Left forelimb (tissue), 1 donor: ENCODE measurements at regions not wholly inside any gene's neighbourhood (a gene's known extent, or its start where the extent isn't known, plus 50 kb on each side); places are given as distances from the start of the nearest gene placed in this dataset.
"Not testable (repeated sequence)": the region's sequence is repeated elsewhere in the genome, so short reads cannot be mapped to it uniquely, and the experiment has no call there.

Experiments
- DNase-seq: peaks from one replicate; pipeline ENCODE4 v3.0.0-alpha.2; 2018; ENCODE audit warnings: low spot score

DNA sequence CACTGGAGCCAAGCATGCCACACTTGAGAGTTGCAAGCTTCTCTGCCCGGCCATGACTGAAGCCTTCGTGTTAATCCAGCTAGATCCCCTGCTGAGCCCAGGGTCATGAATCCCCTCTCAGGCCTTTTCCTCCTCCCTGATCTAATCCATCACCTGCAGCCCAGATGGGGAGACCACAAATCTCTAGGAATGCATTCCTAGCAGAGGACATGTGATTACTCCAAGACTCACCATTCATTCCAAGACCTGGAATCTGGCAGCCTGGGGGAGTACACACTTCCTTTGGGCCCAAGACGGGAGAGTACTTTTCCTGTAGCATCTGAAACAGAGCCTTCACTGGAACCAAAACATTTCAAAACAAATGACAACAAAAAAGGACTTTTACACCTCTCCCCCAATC lies 269.3 kb upstream of the NFIA start:
- no peak for DNase-seq

DNA sequence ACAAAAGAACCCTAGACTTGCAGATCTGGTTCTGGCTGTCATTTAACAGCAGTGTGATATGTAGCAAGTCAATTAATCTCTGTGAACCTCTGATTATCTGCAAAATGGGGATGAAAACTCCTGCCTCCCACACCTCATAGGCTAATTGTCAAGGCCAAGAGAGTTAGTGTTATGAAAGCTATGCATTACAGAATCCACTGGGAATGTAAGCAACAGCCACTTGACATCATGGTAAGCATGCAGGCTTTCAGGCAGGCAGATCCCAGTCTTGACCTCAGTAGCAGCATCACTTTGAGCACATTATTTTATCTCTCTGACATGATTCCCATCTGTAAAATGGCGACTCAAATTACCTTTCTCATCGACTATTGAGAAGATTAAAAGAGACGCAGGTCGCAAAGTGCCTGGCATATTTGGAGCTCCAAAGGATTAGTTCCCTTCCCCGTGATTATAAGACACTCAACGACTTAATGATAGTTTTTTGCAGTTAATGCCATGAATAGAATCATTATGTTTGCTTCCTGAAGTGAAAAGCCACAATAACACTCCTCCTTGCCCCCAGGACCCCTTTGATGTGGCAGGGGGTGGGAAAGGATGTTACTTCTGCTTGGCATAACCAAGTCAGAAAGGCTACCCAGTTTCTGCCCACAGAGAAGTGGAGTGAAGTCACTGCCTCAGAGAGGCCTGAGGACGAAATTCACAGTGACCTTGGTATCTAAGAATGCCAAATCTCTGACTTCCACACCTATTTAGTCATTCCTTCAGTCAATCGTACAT lies 273.0 kb upstream of the NFIA start:
- no peak for DNase-seq

GRCh38 chr1:60808676-60809075 lies 273.7 kb upstream of the NFIA start:
- no peak for DNase-seq

DNA sequence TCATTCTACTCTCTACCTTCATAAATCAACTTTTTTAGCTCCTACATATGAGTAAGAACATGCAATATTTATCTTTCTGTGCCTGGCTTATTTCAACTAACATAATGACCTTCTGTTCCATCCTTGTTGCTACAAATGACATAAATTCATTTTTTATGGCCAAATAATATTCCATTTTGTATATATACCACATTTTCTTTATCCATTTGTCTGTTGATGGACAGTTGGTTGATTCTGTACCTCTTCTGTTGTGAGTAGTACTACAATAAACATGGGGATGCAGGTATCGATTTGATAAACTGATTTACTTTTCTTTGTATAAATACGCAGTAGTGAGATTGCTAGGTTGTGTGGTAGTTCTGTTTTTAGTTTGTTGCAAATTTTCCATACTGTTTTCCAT lies 279.5 kb upstream of the NFIA start:
- no peak for DNase-seq

- peak; percentile 70 for DNase-seq
Observed at GRCh38 chr1:60797351-60797750, 285.0 kb upstream of the NFIA start.

DNA sequence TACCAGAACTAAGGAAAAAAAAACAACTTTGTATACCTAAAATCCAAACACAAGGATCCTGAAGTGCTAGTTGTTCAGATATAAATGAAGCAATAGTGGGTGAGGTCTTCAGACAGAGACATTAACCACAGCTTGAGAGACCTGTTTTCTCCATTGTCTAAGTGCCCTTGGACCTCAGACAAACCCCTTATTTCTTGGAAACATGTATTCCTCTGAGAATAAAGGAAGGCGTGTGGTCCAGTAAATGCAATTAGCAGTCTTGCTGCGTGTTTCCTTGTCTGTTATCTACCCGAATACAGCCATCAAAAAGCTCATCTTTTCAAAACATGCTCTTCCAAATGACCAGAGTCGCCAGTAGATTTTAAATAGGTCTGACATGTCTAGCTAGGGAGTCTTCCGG lies 291.1 kb upstream of the NFIA start:
- no peak for DNase-seq

DNA sequence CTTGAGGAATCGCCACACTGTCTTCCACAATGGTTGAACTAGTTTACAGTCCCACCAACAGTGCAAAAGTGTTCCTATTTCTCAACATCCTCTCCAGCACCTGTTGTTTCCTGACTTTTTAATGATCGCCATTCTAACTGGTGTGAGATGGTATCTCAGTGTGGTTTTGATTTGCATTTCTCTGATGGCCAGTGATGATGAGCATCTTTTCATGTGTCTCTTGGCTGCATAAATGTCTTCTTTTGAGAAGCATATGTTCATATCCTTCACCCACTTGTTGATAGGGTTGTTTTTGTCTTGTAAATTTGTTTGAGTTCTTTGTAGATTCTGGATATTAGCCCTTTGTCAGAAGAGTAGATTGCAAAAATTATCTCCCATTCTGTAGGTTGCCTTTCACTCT lies 309.3 kb upstream of the NFIA start:
- DNase-seq: not testable (repeated sequence)

DNA sequence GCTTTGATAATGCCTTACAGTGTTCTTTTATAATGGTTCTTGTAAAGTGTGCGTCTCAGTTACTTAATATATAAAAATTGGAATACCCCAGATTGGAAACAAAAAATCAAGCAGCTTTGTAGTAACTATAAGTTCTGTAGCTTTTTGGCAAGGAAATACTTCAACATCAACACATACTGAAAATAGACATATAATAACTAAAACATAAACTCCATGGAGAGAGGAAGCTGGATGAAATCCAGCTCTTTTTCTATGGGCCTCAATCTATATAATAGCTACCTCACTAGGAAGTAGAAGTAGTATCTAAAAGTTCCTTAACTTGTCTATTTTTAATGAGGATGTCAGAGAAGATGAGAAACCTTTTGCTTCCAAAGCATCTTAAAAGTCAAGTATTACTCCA lies 313.3 kb upstream of the NFIA start:
- DNase-seq: no peak

DNA sequence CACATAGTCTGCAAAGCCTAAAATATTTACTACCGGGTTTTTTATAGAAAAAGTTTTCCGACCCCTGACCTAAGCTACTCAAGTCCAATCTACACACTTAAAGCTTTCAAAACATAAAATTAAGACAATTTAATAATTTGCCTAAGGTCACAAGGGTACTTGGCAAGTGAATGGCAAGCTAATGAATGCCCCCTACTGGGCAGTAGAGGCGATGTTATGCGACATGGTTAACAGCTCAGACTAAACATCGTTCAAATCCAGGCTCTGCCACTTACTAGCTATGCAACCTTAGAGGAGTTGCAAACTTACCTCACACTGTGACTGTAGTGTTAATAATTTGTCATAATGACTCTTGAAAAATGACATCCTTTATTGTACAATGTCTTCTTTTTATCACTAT lies 317.2 kb upstream of the NFIA start:
- DNase-seq: no peak

GRCh38 chr1:60764489-60764888 lies 317.9 kb upstream of the NFIA start:
- DNase-seq: no peak

DNA sequence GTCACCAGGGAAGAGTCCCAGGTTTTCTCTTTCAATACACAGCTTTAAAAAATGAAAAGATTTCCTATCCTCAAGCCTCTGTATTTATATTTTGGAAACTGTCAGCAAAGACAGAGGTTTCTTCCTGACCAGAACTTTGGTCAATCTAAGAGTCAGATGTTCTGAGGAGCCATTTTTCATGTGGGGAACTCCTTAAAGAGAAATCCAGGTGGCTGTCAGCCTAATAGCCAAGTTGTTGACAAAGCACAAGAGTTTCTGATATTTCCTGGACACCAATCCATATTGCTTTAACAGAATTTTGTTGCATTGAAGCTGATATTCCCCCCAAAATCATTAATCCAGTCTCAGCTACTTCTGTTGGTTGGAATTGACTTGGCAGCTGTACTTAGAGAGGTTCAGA lies 318.6 kb upstream of the NFIA start:
- DNase-seq: no peak

GRCh38 chr1:60762911-60763310 lies 319.4 kb upstream of the NFIA start:
- DNase-seq: no peak

GRCh38 chr1:60762176-60762575 lies 320.2 kb upstream of the NFIA start:
- no peak for DNase-seq

- DNase-seq: no peak
Observed at GRCh38 chr1:60759291-60759690, 323.1 kb upstream of the NFIA start.

- no peak for DNase-seq
Observed at GRCh38 chr1:60757485-60757884, 324.9 kb upstream of the NFIA start.

DNA sequence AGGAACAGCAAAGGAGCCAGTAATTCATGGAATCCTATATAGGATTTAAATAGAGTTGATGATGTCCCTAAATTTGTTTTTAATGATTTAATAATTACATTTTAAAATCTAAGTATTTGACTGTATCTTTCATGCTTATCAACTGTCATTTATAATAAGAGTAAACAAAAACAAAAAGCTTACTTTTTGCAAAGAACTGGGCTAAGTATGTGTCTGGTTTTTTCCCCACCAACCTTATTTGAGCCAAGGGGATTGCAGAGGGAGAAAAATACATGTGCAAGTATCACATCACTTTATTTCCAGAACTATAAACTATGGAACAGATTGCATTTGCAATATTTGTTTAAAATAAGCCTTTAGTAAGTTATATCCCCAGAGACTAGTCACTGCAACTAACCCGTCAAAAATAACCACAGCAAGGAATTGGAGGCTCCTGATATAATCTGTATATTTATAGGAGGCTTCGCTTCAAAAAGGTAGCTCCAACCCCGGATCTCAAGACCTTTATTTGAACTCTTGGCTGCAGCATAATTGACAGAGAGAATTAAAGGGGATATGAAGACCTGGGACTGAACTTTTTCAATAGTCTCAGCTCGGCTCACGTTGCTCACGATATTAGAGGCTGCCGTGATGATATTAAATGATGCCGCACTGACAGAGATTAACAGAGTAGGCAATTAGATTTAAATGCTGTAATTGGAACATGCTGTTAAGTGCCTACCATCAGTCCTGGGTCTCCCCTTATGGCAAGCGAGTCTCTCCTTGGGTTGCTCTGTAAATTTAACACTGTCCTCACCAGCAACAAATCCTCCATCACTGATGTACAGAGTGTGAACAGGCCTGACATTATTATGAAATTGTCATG lies 329.1 kb upstream of the NFIA start:
- no peak for DNase-seq

GRCh38 chr1:60751306-60751705 lies 331.1 kb upstream of the NFIA start:
- no peak for DNase-seq

DNA sequence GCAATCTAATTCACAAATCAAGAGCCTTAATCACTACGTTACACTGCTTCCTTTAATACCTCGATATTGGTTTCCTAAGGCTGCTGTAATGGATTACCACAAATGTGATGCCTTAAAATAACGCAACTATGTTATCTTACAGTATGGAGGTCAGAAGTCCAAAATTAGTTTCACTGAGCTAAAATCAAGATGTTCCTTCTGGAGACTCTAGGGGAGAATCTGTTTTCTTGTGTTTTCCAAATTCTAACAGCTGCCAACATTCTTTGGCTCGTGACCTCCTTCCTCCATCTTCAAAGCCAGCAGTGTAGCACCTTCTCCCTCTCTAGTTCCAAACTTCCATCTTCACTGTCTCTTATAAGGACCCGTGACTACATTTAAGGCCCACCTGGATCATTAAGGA lies 335.0 kb upstream of the NFIA start:
- DNase-seq: no peak

- DNase-seq: peak; percentile 79
Observed at GRCh38 chr1:60746278-60746791, 336.0 kb upstream of the NFIA start.

DNA sequence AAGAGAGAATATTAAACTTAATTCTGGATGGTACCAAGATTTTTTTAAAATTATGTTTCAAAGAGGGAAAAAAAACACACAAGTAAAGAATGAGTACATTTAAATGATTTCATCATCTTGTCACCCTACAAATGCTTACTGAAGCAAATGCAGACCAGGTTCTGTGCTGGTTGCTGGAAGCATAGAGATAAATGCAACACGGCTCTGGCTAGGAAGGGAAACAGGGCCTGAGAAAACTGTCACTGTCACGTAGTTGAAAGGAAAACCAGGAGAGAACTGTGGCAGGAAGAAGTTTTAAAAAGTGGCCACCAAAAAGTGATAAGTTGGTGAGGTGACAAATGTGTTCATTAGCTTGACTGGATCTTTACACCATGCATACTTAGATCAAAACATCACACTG lies 336.9 kb upstream of the NFIA start:
- DNase-seq: no peak

GRCh38 chr1:60742339-60742738 lies 340.0 kb upstream of the NFIA start:
- no peak for DNase-seq

DNA sequence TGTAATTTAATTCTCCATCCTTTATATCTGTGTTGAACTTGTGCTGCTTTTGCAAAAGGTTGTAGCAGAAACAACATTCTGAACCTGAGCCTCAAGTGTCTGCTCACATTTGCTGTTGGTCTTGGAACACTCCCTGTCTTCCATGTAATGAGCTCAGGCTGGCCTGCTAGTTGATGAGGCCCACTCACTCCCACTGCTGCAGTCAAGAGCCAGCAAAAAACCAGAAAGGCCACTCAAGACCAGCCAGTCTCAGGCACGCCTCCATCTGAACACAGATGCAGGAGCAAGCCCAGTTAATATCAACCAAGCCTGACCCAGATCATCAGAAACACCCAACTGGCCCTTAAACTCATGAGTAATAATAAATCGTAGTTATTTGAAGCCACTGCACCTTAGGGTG lies 342.2 kb upstream of the NFIA start:
- no peak for DNase-seq

- DNase-seq: no peak
Observed at GRCh38 chr1:60739729-60740128, 342.6 kb upstream of the NFIA start.
